Stimulated activated CD4-positive, alpha-beta T cell treated with anti-CD3 and anti-CD28 coated beads, TNF-alpha, amount 100 ng/mL, for 48 hours (primary cell): ENCODE measurements at regions not wholly inside any gene's neighbourhood (a gene's known extent, or its start where the extent isn't known, plus 50 kb on each side); places are given as distances from the start of the nearest gene placed in this dataset.
"Not testable (repeated sequence)": the region's sequence is repeated elsewhere in the genome, so short reads cannot be mapped to it uniquely, and the experiment has no call there.

ENCODE experiments used
- DNase-seq, 3 donors: peaks; one replicate each; pipeline ENCODE4 v3.0.0-alpha.2; 2020; ENCODE audit warnings: low read depth in 3 of 3

GRCh38 chr6:14290772-14291330, 173.3 kb downstream of the CD83 start:
- DNase-seq, result no peak

GRCh38 chr6:14291331-14291730, 173.8 kb downstream of the CD83 start:
- no peak for DNase-seq

- DNase-seq, result no peak
Observed at GRCh38 chr6:14292119-14292518, 174.5 kb downstream of the CD83 start.

- no peak for DNase-seq
Observed at GRCh38 chr6:14294270-14294951, 176.8 kb downstream of the CD83 start.

GRCh38 chr6:14296698-14297097, 179.1 kb downstream of the CD83 start:
- DNase-seq, result not testable (repeated sequence)

GRCh38 chr6:14297118-14297517, 179.5 kb downstream of the CD83 start:
- not testable (repeated sequence) for DNase-seq

GRCh38 chr6:14300189-14300588, 182.6 kb downstream of the CD83 start:
- not testable (repeated sequence) for DNase-seq

GRCh38 chr6:14300721-14301120, 183.1 kb downstream of the CD83 start:
- DNase-seq, result not testable (repeated sequence)

GRCh38 chr6:14301477-14301876, 183.9 kb downstream of the CD83 start:
- DNase-seq, result not testable (repeated sequence)

GRCh38 chr6:14305131-14305530, 187.6 kb downstream of the CD83 start:
- no peak for DNase-seq

GRCh38 chr6:14305624-14306023, 188.1 kb downstream of the CD83 start:
- no peak for DNase-seq

GRCh38 chr6:14306151-14306906, 188.8 kb downstream of the CD83 start:
- no peak for DNase-seq

- no peak for DNase-seq
Observed at GRCh38 chr6:14309516-14309915, 191.9 kb downstream of the CD83 start.

GRCh38 chr6:14309951-14310445, 192.4 kb downstream of the CD83 start:
- no peak for DNase-seq

GRCh38 chr6:14310960-14311359, 193.4 kb downstream of the CD83 start:
- no peak for DNase-seq

- no peak for DNase-seq
Observed at GRCh38 chr6:14312587-14312986, 195.0 kb downstream of the CD83 start.

GRCh38 chr6:14313248-14313647, 195.7 kb downstream of the CD83 start:
- DNase-seq, result no peak

- no peak for DNase-seq
Observed at GRCh38 chr6:14315353-14315752, 197.8 kb downstream of the CD83 start.

- DNase-seq, result no peak
Observed at GRCh38 chr6:14316651-14317386, 199.2 kb downstream of the CD83 start.

- no peak for DNase-seq
Observed at GRCh38 chr6:14317387-14317970, 199.9 kb downstream of the CD83 start.

GRCh38 chr6:14320332-14320731, 202.8 kb downstream of the CD83 start:
- DNase-seq, result no peak
